CD4-positive, CD25-positive, alpha-beta regulatory T cell (primary cell): ENCODE measurements at regions not wholly inside any gene's neighbourhood (a gene's known extent, or its start where the extent isn't known, plus 50 kb on each side); places are given as distances from the start of the nearest gene placed in this dataset.
"Not testable (repeated sequence)": the region's sequence is repeated elsewhere in the genome, so short reads cannot be mapped to it uniquely, and the experiment has no call there.

Experiments used
- ATAC-seq, 2 donors: fragments of 150-1000 bp; cut with Tn5 transposase; one replicate each; pipeline ENCODE4 v1.10.0; 2021; ENCODE audit warnings: low read depth in 2 of 2, moderate number of reproducible peaks in 2 of 2, moderate library complexity in 1 of 2
- DNase-seq, 3 donors: peaks; one replicate each; pipeline versions ENCODE4 v3.0.0 to v3.0.0-alpha.2; 2012 to 2022; ENCODE audit warnings: mixed read lengths in 1 of 3
- H3K27ac ChIP-seq: one replicate; pipeline ENCODE4 v1.7.0; 2013; ENCODE audit warnings: mild to moderate bottlenecking, low read length; ENCODE audit not compliant: insufficient read depth, poor library complexity, severe bottlenecking
- H3K27me3 ChIP-seq: one replicate; pipeline ENCODE4 v1.7.0; 2013; ENCODE audit warnings: low read length; ENCODE audit not compliant: control insufficient read depth, insufficient read depth
- H3K36me3 ChIP-seq: one replicate; pipeline ENCODE4 v1.7.0; 2013; ENCODE audit warnings: mild to moderate bottlenecking, low read length, moderate library complexity; ENCODE audit not compliant: control insufficient read depth, insufficient read depth
- H3K4me1 ChIP-seq: 2 replicates; pipeline ENCODE4 v1.7.0; 2013; ENCODE audit warnings: mild to moderate bottlenecking, low read length; ENCODE audit not compliant: insufficient read depth, control insufficient read depth, poor library complexity, severe bottlenecking
- H3K4me3 ChIP-seq: one replicate; pipeline ENCODE4 v1.7.0; 2013; ENCODE audit warnings: low read depth, mild to moderate bottlenecking, low read length, moderate library complexity
- H3K9me3 ChIP-seq, 2 experiments: 1 replicate in 1 of 2; 2 replicates in 1 of 2; pipeline ENCODE4 v1.7.0; 2013; ENCODE audit warnings: low read length in 2 of 2, mild to moderate bottlenecking in 1 of 2, moderate library complexity in 1 of 2; ENCODE audit not compliant: control insufficient read depth in 2 of 2
- H3K27ac Mint-ChIP-seq, 3 donors: one replicate each; pipeline ENCODE4 v1.8.0; 2020 to 2022; ENCODE audit warnings: mild to moderate bottlenecking in 3 of 3, mixed read lengths in 3 of 3, moderate library complexity in 2 of 3
- H3K27me3 Mint-ChIP-seq: one replicate; pipeline ENCODE4 v1.8.0; 2022; ENCODE audit warnings: mild to moderate bottlenecking, mixed read lengths
- H3K36me3 Mint-ChIP-seq: one replicate; pipeline ENCODE4 v1.8.0; 2020; ENCODE audit warnings: mixed read lengths
- H3K4me1 Mint-ChIP-seq, 4 donors: one replicate each; pipeline ENCODE4 v1.8.0; 2020 to 2022; ENCODE audit warnings: mixed read lengths in 4 of 4, mild to moderate bottlenecking in 1 of 4
- H3K4me3 Mint-ChIP-seq, 4 donors: one replicate each; pipeline ENCODE4 v1.8.0; 2020 to 2022; ENCODE audit warnings: mild to moderate bottlenecking in 4 of 4, mixed read lengths in 4 of 4, moderate library complexity in 3 of 4
- H3K9me3 Mint-ChIP-seq, 7 donors: one replicate each; pipeline ENCODE4 v1.8.0; 2020 to 2022; ENCODE audit warnings: mixed read lengths in 7 of 7, mild to moderate bottlenecking in 3 of 7, moderate library complexity in 2 of 7

DNA sequence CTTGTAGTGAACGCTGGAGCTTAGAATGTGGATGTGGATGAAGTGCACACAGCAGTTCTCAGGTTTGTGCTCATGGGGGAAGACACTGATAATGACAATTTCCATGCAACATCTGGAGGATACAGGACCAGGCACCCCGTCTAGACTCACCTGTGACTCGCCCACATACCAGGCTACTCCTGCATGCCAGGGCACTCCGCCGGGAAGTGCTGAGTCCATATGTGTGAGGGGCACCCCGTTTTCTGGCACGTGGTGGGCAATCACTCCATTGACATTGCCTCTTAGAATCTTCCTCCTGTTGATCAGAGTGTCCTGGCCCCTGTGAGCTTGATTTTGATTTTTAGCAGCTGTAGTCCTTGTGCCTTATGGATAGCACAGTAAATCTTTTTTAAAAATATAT lies 90.9 kb upstream of the LRPAP1 start:
- no peaks in the 10 kb centered on the region for H3K36me3 Mint-ChIP-seq
- DNase-seq (no peak), ATAC-seq (no peak)
- H3K27ac Mint-ChIP-seq, result no peak overlapping the region
- H3K4me3 ChIP-seq, result no peak overlapping the region
- no peak overlapping the region for H3K4me3 Mint-ChIP-seq
- no peaks in the 10 kb centered on the region for H3K36me3 ChIP-seq
- peaks cover 5% of the 10 kb centered on the region for H3K27me3 Mint-ChIP-seq
- H3K9me3 Mint-ChIP-seq, result peaks cover 0 to 3% (median 0%) of the 10 kb centered on the region in 7 donors
- H3K4me1 Mint-ChIP-seq, result peaks cover 0 to 4% (median 0%) of the 10 kb centered on the region in 4 donors
- no peak overlapping the region for H3K27ac ChIP-seq
- H3K9me3 ChIP-seq, result no peaks in the 10 kb centered on the region
- H3K4me1 ChIP-seq, result no peaks in the 10 kb centered on the region
- no peaks in the 10 kb centered on the region for H3K27me3 ChIP-seq

- ATAC-seq, H3K36me3 ChIP-seq, H3K9me3 Mint-ChIP-seq, H3K4me1 ChIP-seq, H3K36me3 Mint-ChIP-seq, H3K27me3 ChIP-seq, DNase-seq, H3K27ac ChIP-seq, H3K9me3 ChIP-seq, H3K27ac Mint-ChIP-seq, H3K4me1 Mint-ChIP-seq: not testable (repeated sequence)
- H3K4me3 ChIP-seq, result peak overlapping the region; percentile 7
- peak overlapping the region in 1 of 4 donors; percentile 21 for H3K4me3 Mint-ChIP-seq
- peaks cover 14% of the 10 kb centered on the region for H3K27me3 Mint-ChIP-seq
Observed at GRCh38 chr4:3620365-3620764, 88.1 kb upstream of the LRPAP1 start.

GRCh38 chr4:3619698-3620097 lies 87.5 kb upstream of the LRPAP1 start:
- not testable (repeated sequence) for DNase-seq, H3K36me3 ChIP-seq, H3K9me3 ChIP-seq, H3K27ac ChIP-seq, H3K4me1 ChIP-seq, H3K4me1 Mint-ChIP-seq, ATAC-seq, H3K27ac Mint-ChIP-seq, H3K27me3 ChIP-seq, H3K4me3 ChIP-seq, H3K4me3 Mint-ChIP-seq, H3K9me3 Mint-ChIP-seq, H3K36me3 Mint-ChIP-seq
- peaks cover 10% of the 10 kb centered on the region for H3K27me3 Mint-ChIP-seq

DNA sequence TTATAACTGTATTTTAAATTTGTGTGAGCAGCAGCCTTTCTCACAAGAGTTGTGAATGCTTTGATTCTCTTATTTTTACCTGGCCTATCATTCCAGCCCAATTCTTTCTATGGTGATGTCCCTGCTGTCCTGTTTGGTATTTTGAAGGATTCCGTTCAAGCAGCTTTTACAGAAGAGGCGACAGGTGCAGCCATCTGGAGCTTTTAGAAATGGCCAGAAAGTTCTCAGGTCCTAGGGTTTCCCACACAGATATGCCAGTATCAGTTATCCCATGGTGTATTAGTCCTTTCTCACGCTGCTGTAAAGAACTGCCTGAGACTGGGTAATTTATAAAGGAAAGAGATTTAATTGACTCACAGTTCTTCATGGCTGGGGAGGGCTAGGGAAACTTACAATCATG lies 86.1 kb upstream of the LRPAP1 start:
- H3K9me3 Mint-ChIP-seq, H3K4me1 Mint-ChIP-seq, H3K4me3 Mint-ChIP-seq, H3K27me3 Mint-ChIP-seq, H3K36me3 ChIP-seq, H3K4me3 ChIP-seq, ATAC-seq, DNase-seq, H3K9me3 ChIP-seq, H3K27ac ChIP-seq, H3K27ac Mint-ChIP-seq, H3K27me3 ChIP-seq, H3K4me1 ChIP-seq, H3K36me3 Mint-ChIP-seq: not testable (repeated sequence)

DNA sequence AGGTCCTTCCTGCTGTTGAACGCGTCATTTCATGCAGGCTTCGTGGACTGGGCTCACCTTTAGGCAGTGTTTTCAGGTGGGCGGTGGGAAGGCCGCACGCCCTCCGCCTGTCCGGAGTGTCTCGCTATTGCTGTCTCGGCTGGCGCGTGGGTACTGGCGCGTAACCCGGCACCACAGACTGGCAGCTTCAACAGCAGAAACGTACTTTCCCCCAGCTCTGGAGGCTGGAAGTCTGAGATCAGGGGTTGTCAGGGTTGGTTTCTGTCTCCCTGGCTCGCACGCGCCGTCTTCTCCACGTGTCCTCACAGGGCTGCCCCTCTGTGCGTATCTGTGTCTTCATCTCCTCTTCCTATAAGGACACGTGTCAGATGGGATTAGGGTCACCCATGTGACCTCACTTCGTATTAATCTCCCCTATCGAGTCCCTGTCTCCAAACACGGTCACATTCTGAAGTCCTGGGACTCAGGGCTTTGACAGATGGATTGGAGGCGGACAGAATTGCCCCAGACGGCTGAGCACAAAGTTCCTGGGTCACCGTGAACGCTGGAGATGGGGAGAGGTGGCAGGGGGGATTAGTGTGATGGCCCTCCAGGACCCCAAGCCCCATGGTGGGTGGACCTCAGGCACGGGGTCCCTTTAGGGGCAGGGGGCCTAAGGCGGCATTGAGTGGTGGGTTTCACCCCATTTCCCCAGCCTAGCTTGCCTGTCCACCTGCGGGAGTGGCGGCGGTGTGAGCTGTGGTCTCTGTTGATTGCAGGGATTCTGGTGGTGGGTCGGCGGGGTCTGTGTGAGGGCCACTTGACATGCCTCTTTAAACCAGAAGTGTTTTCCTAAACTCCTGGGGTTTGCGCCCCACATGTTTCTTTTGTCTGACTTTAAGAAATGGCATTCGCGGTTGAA lies 83.4 kb upstream of the LRPAP1 start:
- H3K9me3 ChIP-seq, result no peaks in the 10 kb centered on the region
- no peak for ATAC-seq
- peaks cover 0 to 10% (median 0%) of the 10 kb centered on the region in 7 donors for H3K9me3 Mint-ChIP-seq
- H3K4me1 Mint-ChIP-seq, result peaks cover 0 to 6% (median 2%) of the 10 kb centered on the region in 4 donors
- H3K36me3 Mint-ChIP-seq, result no peaks in the 10 kb centered on the region
- H3K36me3 ChIP-seq, result no peaks in the 10 kb centered on the region
- H3K4me3 Mint-ChIP-seq, result no peak overlapping the region
- H3K27ac ChIP-seq, result no peak overlapping the region
- H3K27me3 ChIP-seq, result no peaks in the 10 kb centered on the region
- peaks cover 9% of the 10 kb centered on the region for H3K27me3 Mint-ChIP-seq
- H3K4me1 ChIP-seq, result no peaks in the 10 kb centered on the region
- no peak overlapping the region for H3K4me3 ChIP-seq
- no peak for DNase-seq
- H3K27ac Mint-ChIP-seq, result no peak overlapping the region

- Histone ChIP-seq H3K27me3 (no peaks in the 10 kb centered on the region), H3K4me1 (no peaks in the 10 kb centered on the region), H3K9me3 (no peaks in the 10 kb centered on the region), H3K4me3 (no peak overlapping the region), H3K36me3 (no peaks in the 10 kb centered on the region), H3K27ac (no peak overlapping the region)
- H3K4me3 Mint-ChIP-seq, result no peak overlapping the region
- H3K36me3 Mint-ChIP-seq, result no peaks in the 10 kb centered on the region
- ATAC-seq (no peak), DNase-seq (no peak)
- peaks cover 9% of the 10 kb centered on the region for H3K27me3 Mint-ChIP-seq
- H3K9me3 Mint-ChIP-seq, result peaks cover 0 to 11% (median under 1%) of the 10 kb centered on the region in 7 donors
- peaks cover 0 to 6% (median 0%) of the 10 kb centered on the region in 4 donors for H3K4me1 Mint-ChIP-seq
- no peak overlapping the region for H3K27ac Mint-ChIP-seq
Observed at GRCh38 chr4:3614731-3614980, 82.4 kb upstream of the LRPAP1 start.

GRCh38 chr4:3613967-3614730 lies 81.9 kb upstream of the LRPAP1 start:
- ATAC-seq, result no peak

More at GRCh38 chr4:3613967-3614730, 81.9 kb upstream of the LRPAP1 start:
- no peak overlapping the region for H3K27ac Mint-ChIP-seq
- no peak overlapping the region for H3K4me3 Mint-ChIP-seq
- Histone ChIP-seq H3K9me3 (no peaks in the 10 kb centered on the region), H3K4me1 (no peaks in the 10 kb centered on the region), H3K4me3 (no peak overlapping the region), H3K27ac (no peak overlapping the region), H3K36me3 (no peaks in the 10 kb centered on the region), H3K27me3 (no peaks in the 10 kb centered on the region)
- H3K4me1 Mint-ChIP-seq, result peaks cover 0 to 6% (median 0%) of the 10 kb centered on the region in 4 donors
- no peaks in the 10 kb centered on the region for H3K36me3 Mint-ChIP-seq
- DNase-seq, result no peak
- H3K9me3 Mint-ChIP-seq, result peaks cover 0 to 12% (median 2%) of the 10 kb centered on the region in 7 donors
- H3K27me3 Mint-ChIP-seq, result peaks cover 9% of the 10 kb centered on the region
